B cell (primary cell): ENCODE measurements at regions not wholly inside any gene's neighbourhood (a gene's known extent, or its start where the extent isn't known, plus 50 kb on each side); places are given as distances from the start of the nearest gene placed in this dataset.

ENCODE experiments used
- ATAC-seq: fragments of 200-7000 bp; cut with Tn5 transposase; one replicate; pipeline ENCODE4 v1.10.0; 2021; ENCODE audit warnings: low read depth, mild to moderate bottlenecking, moderate number of reproducible peaks, moderate library complexity
- CTCF ChIA-PET: fragments of 350-600 bp; sonication (Branson Sonifier 250); formaldehyde crosslinking; loops from one replicate; lab custom pipeline; 2021; ENCODE audit warnings: antibody characterized with exemption, inconsistent platforms; lab: Charles Lee
- POLR2A ChIA-PET: fragments of 350-600 bp; sonication (Branson Sonifier 250); formaldehyde crosslinking; loops from one replicate; lab custom pipeline; 2021; ENCODE audit warnings: antibody characterized with exemption; lab: Charles Lee
- DNase-seq: peaks from one replicate; pipeline ENCODE4 v3.0.0; 2013
- H2AFZ ChIP-seq: 2 replicates; pipeline ENCODE4 v1.6.1; 2012; ENCODE audit warnings: mild to moderate bottlenecking, low read depth, low read length; ENCODE audit not compliant: insufficient read depth, poor library complexity, severe bottlenecking
- H3K27ac ChIP-seq, 2 donors: 1 replicate in 1 of 2; 2 replicates in 1 of 2; pipeline ENCODE4 v1.5.1; 2012 to 2013; ENCODE audit warnings: low read length in 2 of 2, mild to moderate bottlenecking in 2 of 2, moderate library complexity in 1 of 2
- H3K27me3 ChIP-seq, 4 experiments: fragments of 200-600 bp in 1 of 4; sonication (generic) in 1 of 4; replicated peaks in 1 of 4; 1 replicate in 2 of 4; 2 replicates in 2 of 4; pipeline versions ENCODE4 v1.6.1 to v1.7.0; 2013 to 2016; ENCODE audit warnings: low read length in 3 of 4, mild to moderate bottlenecking in 2 of 4, mixed read lengths in 1 of 4, moderate library complexity in 1 of 4; ENCODE audit not compliant: insufficient read depth in 4 of 4, control insufficient read depth in 3 of 4; ENCODE audit errors: control extremely low read depth in 1 of 4
- H3K36me3 ChIP-seq, 2 experiments: replicated peaks in 1 of 2; 1 replicate in 1 of 2; 2 replicates in 1 of 2; pipeline versions ENCODE4 v1.6.1 to v1.7.1; 2013; ENCODE audit warnings: low read length in 1 of 2; ENCODE audit not compliant: insufficient read depth in 2 of 2, control insufficient read depth in 1 of 2; ENCODE audit errors: control extremely low read depth in 1 of 2, extremely low read depth in 1 of 2
- H3K4me1 ChIP-seq, 2 donors: fragments of 200-600 bp in 1 of 2; sonication (generic) in 1 of 2; 1 replicate in 1 of 2; 2 replicates in 1 of 2; pipeline versions ENCODE4 v1.5.1 to v1.6.1; 2013 to 2017; ENCODE audit warnings: low read length in 2 of 2; ENCODE audit not compliant: control insufficient read depth in 2 of 2, insufficient read depth in 2 of 2
- H3K4me2 ChIP-seq: replicated peaks from 2 replicates; pipeline ENCODE3; 2012; ENCODE audit warnings: mild to moderate bottlenecking, low read depth, low read length; ENCODE audit not compliant: poor library complexity, severe bottlenecking
- H3K4me3 ChIP-seq, 5 experiments: fragments of 200-600 bp in 1 of 5; sonication (generic) in 1 of 5; 1 replicate in 3 of 5; 2 replicates in 2 of 5; pipeline versions ENCODE4 v1.5.1 to v1.7.0; 2011 to 2016; ENCODE audit warnings: low read length in 4 of 5, mild to moderate bottlenecking in 4 of 5, low read depth in 2 of 5, control low read depth in 1 of 5, moderate library complexity in 1 of 5; ENCODE audit not compliant: insufficient read depth in 1 of 5; ENCODE audit errors: control extremely low read depth in 1 of 5, extremely low read depth in 1 of 5
- H3K79me2 ChIP-seq: fragments of 200-600 bp; sonication (generic); one replicate; pipeline ENCODE4 v1.6.0; 2016; ENCODE audit warnings: low read length; ENCODE audit not compliant: control insufficient read depth, insufficient read depth
- H3K9ac ChIP-seq: fragments of 200-600 bp; sonication (generic); 2 replicates; pipeline ENCODE4 v1.6.1; 2017; ENCODE audit warnings: mild to moderate bottlenecking, low read length, moderate library complexity
- H3K9me3 ChIP-seq, 3 donors: one replicate each; pipeline versions ENCODE4 v1.6.1 to v1.7.1; 2013; ENCODE audit warnings: low read length in 2 of 3; ENCODE audit not compliant: control insufficient read depth in 2 of 3, insufficient read depth in 1 of 3; ENCODE audit errors: control extremely low read depth in 1 of 3
- H4K20me1 ChIP-seq: 2 replicates; pipeline ENCODE4 v1.6.0; 2012; ENCODE audit warnings: mild to moderate bottlenecking, low read length; ENCODE audit not compliant: insufficient read depth, control insufficient read depth, poor library complexity, severe bottlenecking
- H3K27ac Mint-ChIP-seq: one replicate; pipeline ENCODE4 v1.8.0; 2021; ENCODE audit warnings: mixed read lengths
- H3K27me3 Mint-ChIP-seq: one replicate; pipeline ENCODE4 v1.8.0; 2021; ENCODE audit warnings: mixed read lengths
- H3K4me1 Mint-ChIP-seq: one replicate; pipeline ENCODE4 v1.8.0; 2021; ENCODE audit warnings: mixed read lengths
- H3K4me3 Mint-ChIP-seq: one replicate; pipeline ENCODE4 v1.8.0; 2021; ENCODE audit warnings: mixed read lengths
- H3K9me3 Mint-ChIP-seq: one replicate; pipeline ENCODE4 v1.8.0; 2022; ENCODE audit warnings: mixed read lengths; ENCODE audit not compliant: insufficient read depth
- EZH2 ChIP-seq: IDR thresholded peaks from 2 replicates; pipeline ENCODE4 v1.6.1; 2012; ENCODE audit warnings: borderline replicate concordance, low read depth, mild to moderate bottlenecking, moderate library complexity, low read length; ENCODE audit not compliant: insufficient read depth, poor library complexity, severe bottlenecking
- WGBS: methylation state at CpG from one replicate; pipeline ENCODE4 v1.1.5; 2013; ENCODE audit warnings: missing lambda C conversion rate; ENCODE audit not compliant: insufficient coverage; 5-methylcytosine and 5-hydroxymethylcytosine counted together
- intact Hi-C: fragments of 100-400 bp; cut with micrococcal nuclease; formaldehyde crosslinking; loops from one replicate; pipeline ENCODE4 v1.10.0; 2022
- TF ChIP-seq, protein P1 (sequence below): fragments of 200-600 bp; IDR thresholded peaks from one replicate; pipeline ENCODE4 v1.8.0; 2022; ENCODE audit warnings: antibody characterized with exemption, mild to moderate bottlenecking

DNA sequence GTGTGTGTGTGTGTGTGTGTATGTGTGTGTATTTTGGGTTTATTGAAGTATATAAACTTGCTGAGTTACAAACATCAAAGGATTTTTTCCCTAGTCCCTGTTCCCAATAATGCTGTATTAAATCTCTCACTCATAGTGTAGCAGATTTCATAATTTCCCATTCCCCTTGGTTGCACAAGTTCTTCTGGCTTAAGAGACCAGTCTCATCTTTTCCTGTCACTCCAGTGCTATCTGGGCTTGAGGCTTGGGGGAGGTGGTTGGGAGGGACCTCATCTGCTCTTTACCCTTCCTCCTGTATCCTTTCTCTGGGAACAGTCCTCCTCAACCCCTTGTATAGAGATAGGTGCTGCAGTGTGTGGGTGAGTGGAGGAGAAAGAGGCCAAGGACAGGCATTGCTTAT lies 285.4 kb upstream of the BOD1L1 start:
- no peaks in the 10 kb centered on the region for H3K27me3 Mint-ChIP-seq
- POLR2A ChIA-PET: no interaction called here
- H3K79me2 ChIP-seq: no peaks in the 10 kb centered on the region
- H3K9me3 ChIP-seq: no peaks in the 10 kb centered on the region
- H3K27ac ChIP-seq: no peak overlapping the region
- DNase-seq: no peak
- no peak overlapping the region for H3K4me3 Mint-ChIP-seq
- no peaks in the 10 kb centered on the region for H3K27me3 ChIP-seq
- TF ChIP-seq, protein P1, sequence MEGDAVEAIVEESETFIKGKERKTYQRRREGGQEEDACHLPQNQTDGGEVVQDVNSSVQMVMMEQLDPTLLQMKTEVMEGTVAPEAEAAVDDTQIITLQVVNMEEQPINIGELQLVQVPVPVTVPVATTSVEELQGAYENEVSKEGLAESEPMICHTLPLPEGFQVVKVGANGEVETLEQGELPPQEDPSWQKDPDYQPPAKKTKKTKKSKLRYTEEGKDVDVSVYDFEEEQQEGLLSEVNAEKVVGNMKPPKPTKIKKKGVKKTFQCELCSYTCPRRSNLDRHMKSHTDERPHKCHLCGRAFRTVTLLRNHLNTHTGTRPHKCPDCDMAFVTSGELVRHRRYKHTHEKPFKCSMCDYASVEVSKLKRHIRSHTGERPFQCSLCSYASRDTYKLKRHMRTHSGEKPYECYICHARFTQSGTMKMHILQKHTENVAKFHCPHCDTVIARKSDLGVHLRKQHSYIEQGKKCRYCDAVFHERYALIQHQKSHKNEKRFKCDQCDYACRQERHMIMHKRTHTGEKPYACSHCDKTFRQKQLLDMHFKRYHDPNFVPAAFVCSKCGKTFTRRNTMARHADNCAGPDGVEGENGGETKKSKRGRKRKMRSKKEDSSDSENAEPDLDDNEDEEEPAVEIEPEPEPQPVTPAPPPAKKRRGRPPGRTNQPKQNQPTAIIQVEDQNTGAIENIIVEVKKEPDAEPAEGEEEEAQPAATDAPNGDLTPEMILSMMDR: no peak
- no peak for TF ChIP-seq EZH2
- H3K9ac ChIP-seq: no peak overlapping the region
- no peak overlapping the region for H2AFZ ChIP-seq
- CTCF ChIA-PET: no interaction called here
- H4K20me1 ChIP-seq: no peaks in the 10 kb centered on the region
- intact Hi-C loops: no loop called here
- no peaks in the 10 kb centered on the region for H3K9me3 Mint-ChIP-seq
- no peaks in the 10 kb centered on the region for H3K36me3 ChIP-seq
- H3K4me2 ChIP-seq: no peak overlapping the region
- no peak overlapping the region for H3K27ac Mint-ChIP-seq
- ATAC-seq: no peak
- H3K4me1 Mint-ChIP-seq: no peaks in the 10 kb centered on the region
- no peak overlapping the region for H3K4me3 ChIP-seq
- no peaks in the 10 kb centered on the region for H3K4me1 ChIP-seq

DNA sequence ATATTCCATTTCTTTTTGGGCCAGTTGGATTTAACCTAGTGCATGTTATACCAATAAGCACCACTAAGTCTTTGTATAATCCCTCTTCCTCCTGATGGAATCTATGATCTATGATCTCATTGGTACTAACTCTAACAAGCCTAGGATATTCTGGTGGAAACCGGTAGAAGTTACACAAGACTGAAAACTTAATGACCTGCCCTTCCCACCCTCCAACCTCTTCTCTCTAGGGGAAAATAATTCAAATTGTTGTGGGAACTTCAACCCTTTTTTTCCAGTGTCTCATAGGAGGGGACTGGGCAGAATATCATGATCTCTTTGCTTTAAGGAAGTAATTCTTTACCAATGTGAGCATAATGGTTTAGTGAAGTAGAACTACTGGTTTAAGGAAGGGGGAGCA lies 289.5 kb upstream of the BOD1L1 start:
- Histone ChIP-seq H3K79me2 (no peaks in the 10 kb centered on the region), H3K9me3 (no peaks in the 10 kb centered on the region), H3K4me3 (no peak overlapping the region), H3K4me2 (no peak overlapping the region), H3K9ac (no peak overlapping the region), H3K27ac (no peak overlapping the region), H2AFZ (no peak overlapping the region), H3K36me3 (no peaks in the 10 kb centered on the region), H3K27me3 (no peaks in the 10 kb centered on the region), H4K20me1 (no peaks in the 10 kb centered on the region), H3K4me1 (no peaks in the 10 kb centered on the region)
- Mint-ChIP-seq H3K27ac (no peak overlapping the region), H3K4me3 (no peak overlapping the region), H3K9me3 (no peaks in the 10 kb centered on the region), H3K27me3 (no peaks in the 10 kb centered on the region), H3K4me1 (no peaks in the 10 kb centered on the region)
- intact Hi-C loops: no loop called here
- no peak for ATAC-seq
- WGBS: no CpG with 5 or more reads among the region's 1 CpG
- no peak for TF ChIP-seq EZH2
- TF ChIP-seq, protein P1: no peak
- no peak for DNase-seq
- CTCF ChIA-PET: no interaction called here
- POLR2A ChIA-PET: no interaction called here
